ENCODE measurements at regions not wholly inside any gene's neighbourhood (a gene's known extent, or its start where the extent isn't known, plus 50 kb on each side); places are given as distances from the start of the nearest gene placed in this dataset.
"Not testable (repeated sequence)": the region's sequence is repeated elsewhere in the genome, so short reads cannot be mapped to it uniquely, and the experiment has no call there.

DNA sequence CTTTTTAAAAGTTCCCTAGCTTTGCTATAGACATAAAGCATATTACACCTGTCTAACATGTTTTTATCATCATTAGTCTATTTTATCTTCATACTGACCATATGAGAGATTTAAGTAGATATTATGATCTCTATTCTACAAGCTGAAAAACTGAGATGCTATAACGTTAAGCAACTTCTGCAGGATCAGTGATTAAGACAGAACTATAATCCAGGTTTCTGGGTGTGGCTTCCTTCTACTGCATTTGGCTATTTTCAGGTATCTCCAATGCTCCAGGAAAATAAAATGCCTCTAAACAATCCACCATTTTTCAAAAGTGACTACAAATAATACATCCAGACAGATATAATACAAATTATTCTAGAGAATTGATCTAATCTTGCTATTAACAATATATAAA is 53.4 kb downstream of the RGS2 start:
- no peak for DNase-seq

DNA sequence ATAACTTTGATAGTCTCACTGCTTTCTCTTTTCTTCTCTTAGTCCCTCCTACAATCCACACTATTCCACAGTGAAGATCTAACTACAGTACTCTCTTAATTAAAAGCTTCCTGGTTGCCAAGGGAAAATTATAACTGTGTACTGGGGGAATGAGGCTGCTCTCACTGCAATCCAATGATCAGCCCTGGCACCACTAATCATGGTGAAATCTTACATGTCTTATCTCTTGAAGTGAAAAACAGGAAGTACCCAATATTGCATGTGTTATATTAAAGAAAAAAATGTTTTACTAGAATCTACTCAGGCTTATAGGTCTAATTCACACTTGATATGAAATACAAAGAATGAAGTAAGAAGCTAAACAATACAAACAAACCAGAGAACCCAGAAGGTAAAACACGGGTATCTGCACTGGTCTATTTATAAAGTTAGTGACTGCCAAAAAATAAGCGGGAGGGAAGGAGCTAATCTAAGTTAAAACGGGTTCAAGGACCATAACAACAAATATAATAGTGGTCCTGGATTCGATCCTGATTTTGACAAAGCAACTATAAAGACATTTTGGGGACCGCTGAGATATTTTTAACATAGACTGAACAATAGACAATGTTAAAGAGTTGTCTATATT is 57.5 kb downstream of the RGS2 start:
- no peak for DNase-seq

DNA sequence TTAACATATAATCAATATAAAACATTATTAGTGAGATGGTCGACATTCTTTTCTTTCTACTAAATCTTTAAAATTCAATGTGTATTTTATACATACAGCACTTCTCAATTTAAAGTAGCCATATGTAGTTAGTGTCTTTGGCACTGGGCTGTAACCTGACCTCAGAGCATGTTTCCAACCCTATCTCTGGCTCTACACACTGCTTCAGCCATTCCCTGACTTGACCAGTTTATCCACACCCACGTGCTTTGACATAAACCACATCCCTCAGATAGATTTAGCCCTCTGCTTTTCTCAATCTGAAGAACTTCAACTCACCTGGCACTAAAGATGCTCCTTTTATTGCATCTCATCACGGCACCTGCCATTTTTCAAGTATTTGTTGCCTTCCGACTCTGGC is 58.3 kb downstream of the RGS2 start:
- DNase-seq = no peak

DNA sequence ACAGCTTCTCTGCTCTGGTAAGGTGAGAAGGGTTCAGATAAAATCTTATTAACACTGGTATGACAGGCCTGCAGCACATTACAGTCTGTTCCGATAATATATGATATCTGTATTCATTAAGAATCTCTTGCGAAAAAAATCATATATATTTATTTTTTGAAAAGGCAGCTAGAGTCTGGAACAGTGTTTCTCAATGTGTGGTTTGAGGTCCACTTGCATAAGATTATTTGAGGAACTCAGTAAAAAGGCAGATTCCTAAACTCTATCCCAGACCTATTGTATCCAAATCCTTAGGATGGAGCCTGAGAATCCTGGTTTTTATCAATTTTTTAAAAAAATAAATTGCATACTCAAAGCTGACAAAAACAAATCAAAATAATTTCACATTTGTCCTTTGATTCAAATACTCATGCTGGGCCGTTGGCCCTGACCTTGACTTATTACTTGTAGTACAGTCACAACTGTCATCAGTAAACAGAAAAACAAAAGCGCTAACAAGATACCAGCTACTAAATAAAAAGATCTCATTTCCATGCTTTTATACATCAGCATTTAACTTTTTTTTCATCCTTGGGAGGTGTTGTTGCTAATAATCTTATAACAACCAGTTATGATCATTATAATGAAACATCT is 60.6 kb downstream of the RGS2 start:
- no peak for DNase-seq

DNA sequence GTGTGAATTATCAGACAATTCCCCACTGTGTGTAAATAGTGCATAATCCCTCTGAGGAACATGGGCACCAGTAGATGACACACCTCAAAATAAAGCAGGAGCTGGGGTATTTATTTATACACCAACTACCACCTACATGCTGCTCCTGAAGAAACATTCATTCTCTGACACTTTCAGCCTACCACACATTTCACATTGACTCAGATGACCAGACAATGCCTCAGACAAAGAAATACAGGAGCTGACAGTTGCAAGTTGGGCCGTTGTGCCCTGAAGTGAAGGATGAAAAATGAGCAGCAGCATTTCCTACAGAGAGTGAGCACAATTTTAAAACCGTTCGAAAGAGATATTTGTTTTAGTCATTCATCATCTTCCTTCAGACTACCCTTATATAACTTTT is 63.2 kb downstream of the RGS2 start:
- no peak for DNase-seq

- DNase-seq = no peak
Measured at GRCh38 chr1:192873836-192874235, 65.0 kb downstream of the RGS2 start.

GRCh38 chr1:192876633-192877032 is 67.8 kb downstream of the RGS2 start:
- no peak for DNase-seq

- DNase-seq = no peak
Measured at GRCh38 chr1:192877283-192877886, 68.5 kb downstream of the RGS2 start.

DNA sequence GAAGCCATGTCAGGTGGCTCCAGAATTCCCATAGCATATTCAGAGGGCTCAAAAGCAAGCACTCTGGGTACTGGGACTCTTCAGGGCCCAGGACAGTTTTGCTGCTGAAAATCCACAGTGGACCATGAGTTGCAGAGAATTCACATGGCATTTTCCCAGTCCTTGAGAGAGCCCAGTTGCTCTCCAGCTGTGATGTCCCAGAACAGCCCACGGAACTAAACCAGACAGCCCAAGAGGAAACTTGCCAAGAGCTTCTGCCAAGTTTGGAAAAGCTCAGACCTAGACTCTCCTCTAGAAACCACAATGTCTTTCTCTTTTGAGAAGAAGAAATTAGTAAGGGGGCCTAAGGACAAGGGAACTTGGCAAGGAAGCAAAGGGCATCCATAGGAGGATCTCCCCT is 69.4 kb downstream of the RGS2 start:
- DNase-seq = no peak

DNA sequence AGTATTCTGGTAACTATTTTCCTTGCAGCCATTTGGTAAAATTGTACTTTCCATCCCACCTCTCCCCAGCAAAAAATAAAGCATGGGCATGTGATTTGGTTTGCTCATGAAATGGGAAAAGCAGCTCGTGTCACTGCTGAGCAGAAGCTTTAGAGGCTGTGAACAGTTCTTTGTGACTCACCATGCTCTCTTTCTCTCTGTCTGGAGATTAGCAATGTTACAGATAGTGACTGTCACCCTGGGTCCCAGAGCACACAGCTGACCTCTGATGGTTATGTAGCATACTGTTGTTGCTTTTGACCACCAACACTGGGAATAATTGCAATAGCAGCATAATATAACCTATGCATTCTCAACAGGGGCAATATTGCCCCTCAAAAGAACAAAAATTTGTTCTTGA is 70.6 kb downstream of the RGS2 start:
- no peak for DNase-seq

DNA sequence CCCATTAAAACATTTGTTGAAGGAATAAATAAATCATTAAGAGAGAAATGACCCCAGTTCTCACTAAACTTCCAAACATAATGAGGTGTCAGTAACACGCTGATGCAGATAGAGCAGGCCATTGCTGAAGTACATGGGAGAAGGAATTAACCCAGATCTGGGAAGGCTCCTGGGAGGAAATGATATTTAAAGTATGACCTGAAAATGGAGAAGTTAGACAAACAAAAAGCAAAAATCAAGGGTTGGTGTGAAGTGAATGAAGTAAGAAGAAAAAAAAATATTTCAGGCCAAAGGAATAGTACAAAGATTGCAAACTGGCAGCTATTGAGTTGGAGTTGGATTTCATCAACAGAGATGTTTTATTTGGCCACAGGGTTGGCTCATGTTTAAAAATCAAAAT is 71.4 kb downstream of the RGS2 start:
- no peak for DNase-seq

- no peak for DNase-seq
Measured at GRCh38 chr1:192884241-192884640, 75.4 kb downstream of the RGS2 start.

DNA sequence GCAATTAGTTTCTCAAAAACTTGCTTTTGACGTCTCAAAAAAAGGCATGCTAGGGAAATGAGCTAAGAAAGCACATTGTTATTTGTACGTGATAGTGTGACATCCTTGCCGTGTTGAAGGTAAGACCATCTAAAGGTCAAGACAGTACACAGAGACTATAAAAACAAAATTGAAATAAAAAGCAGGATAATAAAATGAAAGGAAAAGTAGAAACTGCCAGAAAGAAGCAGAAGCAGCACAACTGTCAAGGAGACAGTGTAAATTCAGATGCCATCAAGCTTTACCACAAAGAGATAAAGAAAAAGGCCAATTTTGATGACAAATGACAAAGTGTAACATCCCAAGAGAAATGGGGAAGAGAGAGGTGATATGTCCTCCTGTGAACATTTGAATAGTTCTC is 76.5 kb downstream of the RGS2 start:
- DNase-seq = not testable (repeated sequence)

DNA sequence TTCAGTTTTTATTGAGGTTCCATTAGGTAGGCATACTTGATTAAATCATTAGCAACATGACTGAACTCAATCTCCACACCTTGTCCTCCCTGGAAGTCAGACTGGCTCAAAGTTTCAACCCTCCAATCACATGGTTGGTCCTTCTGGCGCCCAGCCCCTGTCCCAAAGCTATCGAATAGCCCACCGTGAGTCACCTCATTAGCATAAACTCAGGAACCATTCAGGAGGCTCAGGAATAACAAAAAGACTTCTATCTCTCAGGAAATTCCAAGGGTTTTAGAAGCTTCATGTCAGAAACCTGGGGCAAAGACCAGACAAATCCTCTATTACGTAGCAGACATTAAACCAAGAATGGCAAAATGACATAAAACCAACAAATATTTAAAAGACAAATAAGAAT is 78.6 kb downstream of the RGS2 start:
- DNase-seq = no peak

DNA sequence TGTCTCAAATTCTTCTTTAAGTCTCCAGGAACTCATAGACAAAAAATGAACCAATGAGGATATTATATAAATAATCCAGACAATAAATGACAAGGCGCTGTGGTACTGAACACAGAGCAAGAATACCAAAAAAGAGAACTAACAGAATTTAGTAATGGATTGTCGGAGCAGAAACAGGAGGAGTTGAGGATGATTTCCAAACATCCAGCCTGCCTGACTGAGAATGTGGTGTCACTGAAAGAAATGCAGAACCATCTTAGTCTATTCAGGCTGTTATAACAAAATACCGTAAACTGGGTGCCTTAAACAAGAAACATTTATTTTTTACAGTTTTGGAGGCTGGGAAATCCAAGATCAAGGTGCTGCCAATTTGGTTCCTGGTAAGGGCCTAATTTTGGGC is 79.7 kb downstream of the RGS2 start:
- no peak for DNase-seq

- no peak for DNase-seq
Measured at GRCh38 chr1:192889082-192889481, 80.2 kb downstream of the RGS2 start.

- DNase-seq = no peak
Measured at GRCh38 chr1:192890134-192890533, 81.3 kb downstream of the RGS2 start.

DNA sequence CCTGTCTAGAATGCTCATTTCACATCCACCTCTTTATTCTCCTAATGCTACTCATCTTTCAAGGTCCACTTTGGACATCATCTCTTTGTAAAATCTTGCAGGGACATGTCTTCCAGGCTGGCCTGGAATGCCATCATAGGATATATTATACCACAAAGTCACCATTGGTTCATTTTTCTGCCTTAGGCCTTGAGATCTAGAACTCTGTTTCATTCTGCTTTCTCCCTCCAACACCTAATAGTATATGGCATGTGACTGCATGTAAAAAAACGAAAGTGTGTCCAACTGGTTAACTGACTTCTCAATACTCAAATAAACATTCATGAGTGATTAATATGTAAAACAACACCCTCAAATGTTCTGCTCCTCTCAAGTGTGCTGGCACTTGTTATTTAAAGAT is 84.1 kb downstream of the RGS2 start:
- DNase-seq = no peak

DNA sequence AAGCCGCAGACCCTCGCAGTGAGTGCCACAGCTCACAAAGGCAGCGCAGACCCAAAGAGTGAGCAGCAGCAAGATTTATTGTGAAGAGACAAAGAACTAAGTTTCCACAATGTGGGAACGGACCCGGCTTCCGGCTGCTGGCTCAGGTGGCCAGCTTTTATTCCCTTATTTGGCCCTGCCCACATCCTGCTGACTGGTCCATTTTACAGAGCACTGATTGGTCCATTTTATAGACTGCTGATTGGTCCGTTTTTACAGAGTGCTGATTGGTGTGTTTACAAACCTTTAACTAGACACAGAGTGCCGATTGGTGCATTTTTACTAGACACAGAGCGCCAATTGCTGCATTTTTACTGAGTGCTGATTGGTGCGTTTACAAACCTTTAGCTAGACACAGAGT is 86.6 kb downstream of the RGS2 start:
- DNase-seq = not testable (repeated sequence)

GRCh38 chr1:192896376-192896775 is 87.5 kb downstream of the RGS2 start:
- no peak for DNase-seq

DNA sequence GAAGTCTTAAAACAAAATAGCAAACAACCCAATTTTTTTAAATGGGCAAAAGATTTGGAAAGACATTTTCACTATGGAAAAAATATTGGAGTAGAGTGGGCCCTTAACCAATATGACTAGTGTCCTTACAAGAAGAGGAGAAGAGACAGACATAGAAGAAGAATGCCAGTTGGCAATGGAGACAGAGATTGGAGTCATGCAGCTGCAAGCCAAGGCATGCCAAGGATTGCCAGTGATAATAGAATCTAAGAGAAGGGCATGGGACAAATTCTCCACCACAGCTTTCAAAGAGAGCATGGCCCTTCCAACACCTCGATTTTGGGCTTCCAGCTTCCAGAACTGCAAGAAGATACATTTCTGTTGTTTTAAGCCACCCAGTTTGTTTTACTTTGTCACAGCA is 92.7 kb downstream of the RGS2 start:
- DNase-seq = no peak

DNA sequence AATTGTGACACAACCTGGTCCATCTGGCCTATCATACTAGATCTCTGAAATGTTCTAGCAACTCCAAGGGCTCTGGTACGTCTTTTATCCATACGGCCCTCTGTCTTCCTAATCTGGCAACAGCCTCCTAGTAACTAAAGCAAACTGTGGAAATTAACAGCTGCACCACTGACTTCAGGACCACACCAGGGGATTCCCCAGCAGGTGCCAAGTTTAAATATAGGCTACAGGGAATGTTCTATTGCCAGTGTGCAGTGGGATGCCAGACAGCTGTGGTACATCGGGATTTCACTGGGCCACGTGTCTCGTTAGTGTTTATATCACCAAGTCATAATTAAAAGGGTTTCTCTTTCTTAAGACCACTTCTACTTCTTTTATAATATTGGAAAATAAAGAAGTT is 94.3 kb downstream of the RGS2 start:
- no peak for DNase-seq

DNA sequence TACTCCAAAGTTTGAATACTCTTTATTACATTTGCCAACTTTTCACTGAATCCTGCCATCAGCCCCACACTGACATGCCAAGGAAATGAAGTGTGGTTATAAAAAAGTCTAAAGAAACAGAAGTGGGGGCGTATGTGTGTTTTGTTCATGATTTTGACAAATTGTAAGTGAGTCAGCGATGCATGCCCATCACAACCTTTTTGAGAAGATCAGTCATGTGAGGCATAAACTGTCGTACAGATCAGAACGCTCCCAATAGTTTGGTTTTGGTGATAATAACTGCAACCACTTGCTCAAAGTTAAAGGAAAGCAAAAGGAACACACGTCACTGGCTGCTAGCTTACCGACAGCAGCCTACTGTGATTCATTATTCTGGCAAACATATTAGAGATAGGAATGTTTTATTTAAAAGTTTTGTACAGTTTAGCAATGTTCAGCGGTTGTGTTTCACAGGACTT is 95.6 kb downstream of the RGS2 start:
- DNase-seq = no peak

DNA sequence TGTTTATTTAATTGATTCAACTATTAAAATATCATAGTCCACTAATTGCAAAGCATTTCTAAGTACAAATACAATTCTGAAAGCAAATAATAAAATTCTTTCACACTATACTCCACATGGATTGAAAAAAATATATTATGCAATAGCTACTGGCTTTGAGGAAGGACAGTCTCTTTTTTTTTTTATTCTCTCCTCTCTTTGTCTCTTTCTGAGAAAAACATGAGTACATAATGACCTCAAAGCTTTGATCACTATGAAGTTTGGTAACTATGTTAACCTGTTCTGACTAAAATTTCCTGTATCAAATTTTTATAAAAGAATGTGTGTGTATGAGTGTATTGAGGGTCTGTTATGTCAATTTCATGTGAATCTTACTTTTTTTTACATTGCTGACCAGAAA is 96.2 kb downstream of the RGS2 start:
- DNase-seq = no peak

- no peak for DNase-seq
Measured at GRCh38 chr1:192906334-192906733, 97.5 kb downstream of the RGS2 start.
